ENCODE measurements at regions not wholly inside any gene's neighbourhood (a gene's known extent, or its start where the extent isn't known, plus 50 kb on each side); places are given as distances from the start of the nearest gene placed in this dataset.

DNA sequence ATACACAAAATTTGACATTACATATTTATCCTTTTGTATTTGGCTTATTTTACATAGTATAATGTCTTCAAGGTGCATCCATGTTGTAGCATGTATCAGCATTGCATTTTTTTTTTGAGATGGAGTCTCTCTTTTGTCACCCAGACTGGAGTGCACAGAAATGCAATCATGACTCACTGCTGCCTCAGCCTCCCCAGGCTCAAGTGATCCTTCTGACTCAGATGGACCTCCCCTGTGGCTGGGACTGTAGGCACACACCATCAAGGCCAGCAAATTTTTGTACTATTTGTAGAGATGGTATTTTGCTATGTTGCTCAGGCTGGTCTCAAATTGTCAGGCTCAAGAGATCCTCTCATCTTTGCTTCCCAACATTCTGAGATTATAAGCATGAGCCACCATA is 214.4 kb upstream of the ALG10B start:
- TF ChIP-seq EZH2phosphoT487 (IDR thresholded peaks at IDR 0.05; ENCODE audit: borderline replicate concordance, low read length) (no peak), CTCF (IDR thresholded peaks at IDR 0.05; ENCODE audit: low read depth, low read length, poor library complexity, severe bottlenecking) (no peak)
